ENCODE measurements at regions not wholly inside any gene's neighbourhood (a gene's known extent, or its start where the extent isn't known, plus 50 kb on each side); places are given as distances from the start of the nearest gene placed in this dataset.
"Not testable (repeated sequence)": the region's sequence is repeated elsewhere in the genome, so short reads cannot be mapped to it uniquely, and the experiment has no call there.

DNA sequence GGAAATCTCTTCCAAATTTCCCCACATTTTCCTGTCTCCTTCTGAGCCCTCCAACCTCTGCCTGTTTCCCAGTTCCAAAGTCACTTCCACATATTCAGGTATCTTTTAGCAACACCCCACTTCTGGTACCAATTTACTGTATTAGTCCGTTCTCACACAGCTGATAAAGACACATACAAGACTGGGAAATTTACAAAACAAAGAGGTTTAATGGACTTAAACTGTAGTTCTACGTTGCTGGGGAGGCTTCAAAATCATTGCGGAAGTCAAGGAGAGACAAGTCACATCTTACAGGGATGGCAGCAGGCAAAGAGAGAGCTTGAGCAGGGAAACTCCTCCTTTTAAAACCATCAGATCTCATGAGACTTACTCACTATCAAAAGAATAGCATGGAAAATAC lies 122.0 kb downstream of the ALG1L2 start:
- intact Hi-C loops (cut with DNase I); H3K4me3 ChIP-seq; H3K4me1 ChIP-seq; H3K27me3 ChIP-seq; H3K36me3 ChIP-seq; DNase-seq; H3K27ac ChIP-seq: not testable (repeated sequence)
- peaks cover 0 to 11% (median 0%) of the 10 kb centered on the region in 3 donors for H3K9me3 ChIP-seq
- WGBS, 2 donors = 89% methylated on average over 3 of the region's 3 CpGs

DNA sequence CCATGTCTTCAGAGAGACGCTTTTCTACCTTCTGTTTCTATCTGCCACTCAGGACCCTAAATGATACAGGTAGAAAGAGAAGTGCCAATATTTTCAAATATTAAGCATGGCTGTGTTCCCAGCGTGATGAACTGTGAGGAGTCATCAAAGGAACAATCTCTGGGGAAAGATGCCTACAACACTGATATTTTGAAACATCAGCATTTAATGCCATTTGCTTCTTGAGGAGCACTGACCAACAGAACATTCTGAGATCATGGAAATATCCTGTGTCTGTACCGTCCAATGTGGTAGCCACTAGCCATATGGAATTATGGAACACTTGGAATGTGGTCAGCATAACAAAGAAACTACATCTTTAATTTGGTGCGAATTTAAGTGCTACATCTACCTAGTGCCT lies 117.9 kb upstream of the COL6A5 start:
- Histone ChIP-seq H3K9me3 (no peaks in the 10 kb centered on the region), H3K27me3 (peaks cover 0 to 6% (median 0%) of the 10 kb centered on the region in 4 donors), H3K27ac (no peak overlapping the region), H3K4me1 (no peaks in the 10 kb centered on the region), H3K4me3 (no peak overlapping the region), H3K36me3 (no peaks in the 10 kb centered on the region)
- intact Hi-C loops (cut with DNase I) = no loop called here
- DNase-seq = no peak
- TF ChIP-seq, protein P1, sequence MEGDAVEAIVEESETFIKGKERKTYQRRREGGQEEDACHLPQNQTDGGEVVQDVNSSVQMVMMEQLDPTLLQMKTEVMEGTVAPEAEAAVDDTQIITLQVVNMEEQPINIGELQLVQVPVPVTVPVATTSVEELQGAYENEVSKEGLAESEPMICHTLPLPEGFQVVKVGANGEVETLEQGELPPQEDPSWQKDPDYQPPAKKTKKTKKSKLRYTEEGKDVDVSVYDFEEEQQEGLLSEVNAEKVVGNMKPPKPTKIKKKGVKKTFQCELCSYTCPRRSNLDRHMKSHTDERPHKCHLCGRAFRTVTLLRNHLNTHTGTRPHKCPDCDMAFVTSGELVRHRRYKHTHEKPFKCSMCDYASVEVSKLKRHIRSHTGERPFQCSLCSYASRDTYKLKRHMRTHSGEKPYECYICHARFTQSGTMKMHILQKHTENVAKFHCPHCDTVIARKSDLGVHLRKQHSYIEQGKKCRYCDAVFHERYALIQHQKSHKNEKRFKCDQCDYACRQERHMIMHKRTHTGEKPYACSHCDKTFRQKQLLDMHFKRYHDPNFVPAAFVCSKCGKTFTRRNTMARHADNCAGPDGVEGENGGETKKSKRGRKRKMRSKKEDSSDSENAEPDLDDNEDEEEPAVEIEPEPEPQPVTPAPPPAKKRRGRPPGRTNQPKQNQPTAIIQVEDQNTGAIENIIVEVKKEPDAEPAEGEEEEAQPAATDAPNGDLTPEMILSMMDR (IDR thresholded peaks at IDR 0.05) = no peak
- TF ChIP-seq POLR2A (IDR thresholded peaks at IDR 0.05) = no peak
- WGBS, 2 donors = 85 to 91% methylated on average over 4 of the region's 4 CpGs

DNA sequence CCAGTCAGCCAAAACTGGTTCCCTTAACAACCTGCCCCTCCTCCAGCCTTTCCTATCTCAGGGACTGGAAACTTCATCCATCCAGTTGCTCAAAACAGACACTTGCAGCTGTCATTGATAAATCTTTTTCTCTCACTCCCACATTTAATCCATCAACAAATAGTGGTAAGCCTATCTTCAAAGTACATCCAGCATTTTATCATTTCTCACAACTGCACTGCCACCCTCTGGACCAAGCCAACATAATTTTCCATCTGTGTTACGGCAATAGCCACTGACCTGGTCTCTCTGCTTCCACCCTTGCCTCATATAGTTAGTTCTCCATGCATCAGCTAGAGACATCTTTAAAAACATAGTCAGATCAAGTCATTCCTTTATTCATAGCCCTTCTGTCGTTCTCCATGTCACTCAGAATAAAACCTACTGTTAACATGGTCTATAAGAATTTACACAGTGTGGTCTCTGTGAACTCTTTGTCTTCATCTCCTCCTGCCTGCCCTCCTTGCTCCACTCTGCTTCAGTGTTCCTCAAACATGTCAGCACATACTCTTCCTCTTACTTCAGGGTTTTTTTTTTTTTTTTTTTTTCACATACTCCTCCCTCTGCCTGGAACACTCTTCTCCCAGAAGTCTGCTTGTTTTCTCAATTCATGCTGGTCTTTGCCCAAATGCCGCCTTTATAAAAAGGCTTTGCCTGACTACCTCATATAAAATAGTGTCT lies 102.5 kb upstream of the COL6A5 start:
- Histone ChIP-seq H3K27me3 (no peaks in the 10 kb centered on the region), H3K4me1 (no peaks in the 10 kb centered on the region), H3K9me3 (no peaks in the 10 kb centered on the region), H3K36me3 (no peaks in the 10 kb centered on the region), H3K4me3 (no peak overlapping the region), H3K27ac (no peak overlapping the region)
- 24 to 32% methylated on average over 3 of the region's 3 CpGs for WGBS, 2 donors
- intact Hi-C loops (cut with DNase I) = no loop called here
- DNase-seq = no peak
- TF ChIP-seq POLR2A (IDR thresholded peaks at IDR 0.05) = no peak
- TF ChIP-seq, protein P1 (IDR thresholded peaks at IDR 0.05) = peak in 1 of 6 experiments; percentile 19

DNA sequence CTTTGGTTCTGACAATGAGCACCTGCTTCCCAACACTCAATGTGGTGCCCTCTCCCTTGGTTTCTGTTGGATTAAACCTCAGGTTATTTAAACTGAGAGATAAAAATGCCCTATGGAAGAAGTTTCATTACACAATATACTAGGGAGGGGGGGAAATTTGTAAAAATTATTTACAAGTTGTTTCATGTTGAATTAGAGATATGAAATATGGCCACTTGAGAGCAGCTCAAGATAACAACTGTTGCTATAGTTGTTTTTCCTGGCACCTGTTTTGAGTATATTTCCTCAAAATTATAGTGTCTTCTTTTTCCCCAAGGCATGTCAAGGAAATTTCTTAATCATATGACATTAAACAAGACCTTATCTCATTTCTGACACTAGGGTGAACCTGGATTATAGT lies 101.7 kb upstream of the COL6A5 start:
- H3K27ac ChIP-seq = no peak overlapping the region
- TF ChIP-seq, protein P1 (IDR thresholded peaks at IDR 0.05) = no peak
- TF ChIP-seq POLR2A (IDR thresholded peaks at IDR 0.05) = no peak
- H3K36me3 ChIP-seq = no peaks in the 10 kb centered on the region
- H3K9me3 ChIP-seq = no peaks in the 10 kb centered on the region
- no peak overlapping the region for H3K4me3 ChIP-seq
- intact Hi-C loops (cut with DNase I) = no loop called here
- H3K4me1 ChIP-seq = no peaks in the 10 kb centered on the region
- no peak for DNase-seq
- H3K27me3 ChIP-seq = no peaks in the 10 kb centered on the region

DNA sequence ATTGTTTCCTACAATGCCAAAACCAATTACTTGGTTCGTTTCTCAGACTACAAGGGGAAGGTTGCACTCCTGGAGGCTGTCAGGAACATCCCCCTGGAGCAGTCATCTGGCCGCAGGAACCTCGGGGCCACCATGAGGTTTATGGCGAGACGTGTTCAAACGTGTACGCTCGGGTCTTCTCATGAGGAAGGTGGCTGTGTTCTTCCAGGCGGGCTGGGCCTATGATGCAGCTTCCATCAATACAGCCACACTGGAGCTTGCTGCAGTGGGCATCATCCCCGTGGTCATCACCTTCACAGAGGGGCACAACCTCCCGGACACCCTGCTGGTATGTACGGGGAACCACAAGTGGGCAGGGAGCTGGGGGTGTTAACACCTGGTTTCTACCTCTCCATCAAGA lies 94.5 kb upstream of the COL6A5 start:
- no peak overlapping the region for H3K27ac ChIP-seq
- no peaks in the 10 kb centered on the region for H3K27me3 ChIP-seq
- TF ChIP-seq, protein P1 (IDR thresholded peaks at IDR 0.05) = no peak
- TF ChIP-seq POLR2A (IDR thresholded peaks at IDR 0.05) = no peak

DNA sequence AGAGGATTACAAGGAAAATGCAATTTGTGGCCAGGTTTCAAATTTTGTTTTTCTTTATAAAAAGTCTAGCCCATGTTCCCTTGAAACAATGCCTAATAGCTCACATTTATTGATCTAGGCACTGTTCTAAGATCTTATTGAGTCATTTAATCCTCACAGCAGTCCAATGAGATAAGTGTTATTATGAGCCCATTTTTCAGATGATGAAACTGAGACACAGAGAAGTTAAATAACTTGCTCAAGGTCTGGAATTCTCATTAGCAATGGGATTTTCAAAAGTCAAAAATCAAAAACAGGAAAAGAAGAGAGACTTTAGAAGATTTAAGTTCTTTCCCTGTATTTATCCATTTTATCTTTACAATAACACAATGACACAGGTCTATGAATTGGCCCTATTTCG lies 90.0 kb upstream of the COL6A5 start:
- Histone ChIP-seq H3K36me3 (no peaks in the 10 kb centered on the region), H3K4me1 (peaks cover 0 to 6% (median 4%) of the 10 kb centered on the region in 3 donors), H3K9me3 (no peaks in the 10 kb centered on the region), H3K27ac (no peak overlapping the region), H3K4me3 (no peak overlapping the region), H3K27me3 (no peaks in the 10 kb centered on the region)
- WGBS, 2 donors = 56 to 64% methylated on average over 1 of the region's 1 CpG
- TF ChIP-seq POLR2A (IDR thresholded peaks at IDR 0.05) = no peak
- TF ChIP-seq, protein P1 (IDR thresholded peaks at IDR 0.05) = no peak
- no peak for DNase-seq
- intact Hi-C loops (cut with DNase I) = no loop called here

More for the DNA sequence above, 94.5 kb upstream of the COL6A5 start:
- intact Hi-C loops (cut with DNase I) = no loop called here
- no peak for DNase-seq
- Histone ChIP-seq H3K4me3 (no peak overlapping the region), H3K9me3 (no peaks in the 10 kb centered on the region), H3K4me1 (no peaks in the 10 kb centered on the region), H3K36me3 (no peaks in the 10 kb centered on the region)
- WGBS, 2 donors = 77 to 84% methylated on average over 7 to 8 of the region's 12 CpGs
